ENCODE measurements at regions not wholly inside any gene's neighbourhood (a gene's known extent, or its start where the extent isn't known, plus 50 kb on each side); places are given as distances from the start of the nearest gene placed in this dataset.

DNA sequence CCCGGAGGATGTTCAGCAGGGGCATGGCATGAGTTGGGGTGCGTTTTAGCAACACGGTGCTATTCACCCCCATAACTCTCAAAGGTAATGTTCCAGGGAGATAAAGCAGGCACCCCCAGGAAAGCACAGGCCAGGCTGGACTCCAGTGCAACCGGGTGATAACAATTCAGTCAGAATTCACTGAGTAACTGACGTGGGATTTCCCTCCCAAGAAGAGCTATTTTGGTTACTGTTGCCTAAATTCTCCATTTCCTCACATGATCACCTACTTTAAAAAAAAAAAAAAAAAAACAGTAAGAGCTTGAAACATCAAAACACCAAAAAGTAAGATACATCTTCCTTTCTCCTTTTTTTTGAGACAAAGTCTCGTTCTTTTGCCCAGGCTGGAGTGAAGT is 137.6 kb upstream of the WWC1 start:
- Histone ChIP-seq H3K27me3 (ENCODE audit: insufficient read depth, low read length) (no peaks in the 10 kb centered on the region), H3K36me3 (ENCODE audit: insufficient read depth, low read length) (no peaks in the 10 kb centered on the region), H3K4me1 (ENCODE audit: insufficient read depth, low read length) (no peaks in the 10 kb centered on the region), H3K9me3 (ENCODE audit: control insufficient read depth in 1 of 2, low read length in 2 of 2) (no peaks in the 10 kb centered on the region), H3K27ac (ENCODE audit: low read depth, low read length) (no peak overlapping the region), H3K4me3 (ENCODE audit: low read length in 2 of 2) (no peak overlapping the region)
- no peaks in the 10 kb centered on the region for H3K4me1 Mint-ChIP-seq
- intact Hi-C loops (cut with micrococcal nuclease), result no loop called here
- POLR2A ChIA-PET (ENCODE audit: partially characterized antibody), result no interaction called here
- H3K9me3 Mint-ChIP-seq, result no peaks in the 10 kb centered on the region
- no peak overlapping the region for H3K4me3 Mint-ChIP-seq
- H3K27ac Mint-ChIP-seq, result no peak overlapping the region
- DNase-seq, result no peak
- no peaks in the 10 kb centered on the region for H3K36me3 Mint-ChIP-seq
- H3K27me3 Mint-ChIP-seq, result peaks cover 12 to 15% of the 10 kb centered on the region in 2 donors
- CTCF ChIA-PET (ENCODE audit: partially characterized antibody), result interaction anchor here (1.0 kb wide), 1 partner anchor 66 kb away, joined by 3 read pairs; no protein-coding TSS in a partner anchor

DNA sequence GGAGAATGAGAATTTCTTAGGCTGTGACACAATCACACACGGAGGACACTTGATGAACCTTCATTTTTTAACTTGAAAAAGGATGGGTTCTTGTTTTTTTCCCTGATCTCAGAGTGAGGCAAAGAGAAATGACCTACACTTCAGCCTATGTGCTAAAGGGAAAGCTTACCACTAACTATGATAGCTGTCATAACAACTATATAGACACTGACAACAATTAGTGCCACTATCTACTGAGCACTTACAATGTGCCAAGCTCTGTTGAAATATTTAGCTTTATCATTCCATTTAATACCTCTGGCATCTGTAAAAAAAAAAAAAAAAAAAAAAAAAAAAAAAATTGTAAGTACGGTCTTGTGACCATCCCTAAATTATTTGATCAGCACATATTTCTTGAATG is 135.9 kb upstream of the WWC1 start:
- Histone ChIP-seq H3K27ac (ENCODE audit: low read depth, low read length) (no peak overlapping the region), H3K36me3 (ENCODE audit: insufficient read depth, low read length) (no peaks in the 10 kb centered on the region), H3K9me3 (ENCODE audit: control insufficient read depth in 1 of 2, low read length in 2 of 2) (no peaks in the 10 kb centered on the region), H3K4me3 (ENCODE audit: low read length in 2 of 2) (no peak overlapping the region), H3K4me1 (ENCODE audit: insufficient read depth, low read length) (no peaks in the 10 kb centered on the region), H3K27me3 (ENCODE audit: insufficient read depth, low read length) (no peaks in the 10 kb centered on the region)
- ChIA-PET POLR2A (ENCODE audit: partially characterized antibody) (no interaction called here), CTCF (ENCODE audit: partially characterized antibody) (interaction anchor here (1.1 kb wide), 1 partner anchor 64 kb away, joined by 3 read pairs; no protein-coding TSS in a partner anchor)
- no peaks in the 10 kb centered on the region for H3K9me3 Mint-ChIP-seq
- H3K4me3 Mint-ChIP-seq, result no peak overlapping the region
- DNase-seq, result no peak
- no peaks in the 10 kb centered on the region for H3K4me1 Mint-ChIP-seq
- H3K27me3 Mint-ChIP-seq, result peaks cover 8 to 9% of the 10 kb centered on the region in 2 donors
- intact Hi-C loops (cut with micrococcal nuclease), result no loop called here
- no peaks in the 10 kb centered on the region for H3K36me3 Mint-ChIP-seq
- H3K27ac Mint-ChIP-seq, result no peak overlapping the region

DNA sequence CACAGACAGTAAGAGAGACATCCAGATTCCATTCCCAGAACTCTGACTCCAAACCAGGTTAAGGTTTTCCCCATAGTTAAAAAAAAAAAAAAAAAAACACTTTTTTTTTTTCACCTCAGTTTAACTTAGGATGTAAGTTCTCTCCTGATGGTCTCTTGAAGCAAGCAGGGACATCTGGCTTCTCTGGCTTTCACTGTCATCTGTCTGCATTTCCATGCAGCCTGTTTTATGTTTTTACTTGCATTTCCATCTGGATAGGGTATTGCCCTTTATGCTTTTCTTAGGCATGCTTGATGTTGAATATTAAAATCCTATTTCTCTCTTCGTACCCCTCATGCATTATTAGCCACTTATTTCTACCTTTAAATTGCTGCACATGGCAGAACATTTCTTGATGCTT is 135.3 kb upstream of the WWC1 start:
- ChIA-PET POLR2A (ENCODE audit: partially characterized antibody) (no interaction called here), CTCF (ENCODE audit: partially characterized antibody) (no interaction called here)
- no peak overlapping the region for H3K27ac Mint-ChIP-seq
- peaks cover 5% of the 10 kb centered on the region in 2 donors for H3K27me3 Mint-ChIP-seq
- Histone ChIP-seq H3K36me3 (ENCODE audit: insufficient read depth, low read length) (no peaks in the 10 kb centered on the region), H3K4me1 (ENCODE audit: insufficient read depth, low read length) (no peaks in the 10 kb centered on the region), H3K27me3 (ENCODE audit: insufficient read depth, low read length) (no peaks in the 10 kb centered on the region), H3K4me3 (ENCODE audit: low read length in 2 of 2) (no peak overlapping the region), H3K9me3 (ENCODE audit: control insufficient read depth in 1 of 2, low read length in 2 of 2) (no peaks in the 10 kb centered on the region), H3K27ac (ENCODE audit: low read depth, low read length) (no peak overlapping the region)
- H3K4me3 Mint-ChIP-seq, result no peak overlapping the region
- H3K36me3 Mint-ChIP-seq, result no peaks in the 10 kb centered on the region
- intact Hi-C loops (cut with micrococcal nuclease), result no loop called here
- DNase-seq, result no peak
- H3K4me1 Mint-ChIP-seq, result no peaks in the 10 kb centered on the region
- H3K9me3 Mint-ChIP-seq, result no peaks in the 10 kb centered on the region

DNA sequence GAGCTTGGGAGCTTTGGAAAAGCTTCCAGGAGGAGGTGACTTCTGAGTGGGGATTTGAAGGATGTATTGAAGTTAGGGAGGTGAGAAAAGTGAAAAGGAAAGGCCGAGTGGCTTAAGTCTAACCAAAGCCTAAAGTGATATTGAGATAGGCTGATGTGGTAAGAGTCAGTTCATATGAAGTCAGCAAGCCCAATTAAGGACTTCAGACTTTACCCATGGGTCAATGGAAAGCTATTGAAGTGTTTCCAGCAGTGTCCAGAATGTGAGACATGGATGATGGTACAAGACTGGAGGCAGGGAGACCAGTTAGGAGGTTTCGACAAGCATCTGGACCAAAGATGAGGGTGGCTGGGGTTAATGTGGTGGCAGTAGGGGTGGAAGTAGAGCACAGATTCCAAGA is 134.3 kb upstream of the WWC1 start:
- H3K27ac ChIP-seq (ENCODE audit: low read depth, low read length), result no peak overlapping the region
- Mint-ChIP-seq H3K4me1 (no peaks in the 10 kb centered on the region), H3K36me3 (no peaks in the 10 kb centered on the region), H3K4me3 (no peak overlapping the region), H3K27ac (no peak overlapping the region), H3K27me3 (peaks cover 0 to 5% of the 10 kb centered on the region in 2 donors), H3K9me3 (no peaks in the 10 kb centered on the region)
- H3K4me3 ChIP-seq (ENCODE audit: low read length in 2 of 2), result no peak overlapping the region
- intact Hi-C loops (cut with micrococcal nuclease), result no loop called here
- ChIA-PET POLR2A (ENCODE audit: partially characterized antibody) (no interaction called here), CTCF (ENCODE audit: partially characterized antibody) (no interaction called here)
- DNase-seq, result no peak
- no peaks in the 10 kb centered on the region for H3K36me3 ChIP-seq (ENCODE audit: insufficient read depth, low read length)
- no peaks in the 10 kb centered on the region for H3K4me1 ChIP-seq (ENCODE audit: insufficient read depth, low read length)
- no peaks in the 10 kb centered on the region for H3K9me3 ChIP-seq (ENCODE audit: control insufficient read depth in 1 of 2, low read length in 2 of 2)
- H3K27me3 ChIP-seq (ENCODE audit: insufficient read depth, low read length), result no peaks in the 10 kb centered on the region

DNA sequence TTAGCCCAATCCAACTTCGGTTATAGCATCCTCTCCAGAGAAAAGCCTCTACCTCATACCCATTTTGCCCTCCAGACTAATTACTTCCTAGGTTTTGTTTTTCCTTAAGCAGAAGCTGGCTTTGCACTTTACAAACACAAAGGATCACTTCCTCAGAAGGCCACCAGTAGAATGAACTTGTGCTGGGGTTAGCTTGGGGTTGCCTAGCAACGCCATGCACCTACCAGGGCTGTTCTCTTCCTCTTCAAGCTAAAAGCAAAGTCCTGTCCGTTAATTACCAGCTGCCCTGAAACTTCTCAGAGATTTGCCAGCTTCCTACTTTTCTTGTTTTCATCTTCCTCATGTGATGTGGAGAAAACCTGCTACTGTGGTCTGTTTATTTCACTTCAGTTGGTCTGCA is 132.0 kb upstream of the WWC1 start:
- Mint-ChIP-seq H3K4me3 (no peak overlapping the region), H3K36me3 (no peaks in the 10 kb centered on the region), H3K9me3 (no peaks in the 10 kb centered on the region), H3K27ac (no peak overlapping the region), H3K4me1 (no peaks in the 10 kb centered on the region), H3K27me3 (peaks cover 0 to 6% of the 10 kb centered on the region in 2 donors)
- intact Hi-C loops (cut with micrococcal nuclease), result no loop called here
- H3K27ac ChIP-seq (ENCODE audit: low read depth, low read length), result no peak overlapping the region
- no peaks in the 10 kb centered on the region for H3K27me3 ChIP-seq (ENCODE audit: insufficient read depth, low read length)
- ChIA-PET POLR2A (ENCODE audit: partially characterized antibody) (no interaction called here), CTCF (ENCODE audit: partially characterized antibody) (no interaction called here)
- no peaks in the 10 kb centered on the region for H3K4me1 ChIP-seq (ENCODE audit: insufficient read depth, low read length)
- no peaks in the 10 kb centered on the region for H3K9me3 ChIP-seq (ENCODE audit: control insufficient read depth in 1 of 2, low read length in 2 of 2)
- H3K36me3 ChIP-seq (ENCODE audit: insufficient read depth, low read length), result no peaks in the 10 kb centered on the region
- DNase-seq, result no peak
- no peak overlapping the region for H3K4me3 ChIP-seq (ENCODE audit: low read length in 2 of 2)

DNA sequence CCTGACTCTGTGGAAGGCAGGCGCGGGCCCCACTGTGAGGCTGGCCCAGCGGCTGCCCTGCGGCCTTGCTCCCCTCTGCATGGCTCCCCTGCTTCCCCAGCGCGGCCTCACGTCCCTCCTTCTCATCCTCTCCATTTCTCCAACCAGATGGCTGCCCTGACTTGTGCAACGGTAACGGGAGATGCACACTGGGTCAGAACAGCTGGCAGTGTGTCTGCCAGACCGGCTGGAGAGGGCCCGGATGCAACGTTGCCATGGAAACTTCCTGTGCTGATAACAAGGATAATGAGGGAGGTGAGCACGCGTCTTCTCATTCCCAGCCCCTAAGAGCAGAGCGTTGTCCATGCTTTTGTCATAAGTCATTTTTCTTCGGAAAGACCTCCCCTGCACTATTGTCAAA is 129.0 kb upstream of the WWC1 start:
- POLR2A ChIA-PET (ENCODE audit: partially characterized antibody), result no interaction called here
- Histone ChIP-seq H3K4me1 (ENCODE audit: insufficient read depth, low read length) (peaks cover 8% of the 10 kb centered on the region), H3K27ac (ENCODE audit: low read depth, low read length) (no peak overlapping the region), H3K4me3 (ENCODE audit: low read length in 2 of 2) (no peak overlapping the region), H3K36me3 (ENCODE audit: insufficient read depth, low read length) (no peaks in the 10 kb centered on the region), H3K9me3 (ENCODE audit: control insufficient read depth in 1 of 2, low read length in 2 of 2) (no peaks in the 10 kb centered on the region), H3K27me3 (ENCODE audit: insufficient read depth, low read length) (no peaks in the 10 kb centered on the region)
- CTCF ChIA-PET (ENCODE audit: partially characterized antibody), result no interaction called here
- Mint-ChIP-seq H3K27ac (no peak overlapping the region), H3K27me3 (peaks cover 0 to 4% of the 10 kb centered on the region in 2 donors), H3K4me1 (peaks cover 0 to 18% (median 8%) of the 10 kb centered on the region in 4 donors), H3K4me3 (no peak overlapping the region), H3K36me3 (no peaks in the 10 kb centered on the region), H3K9me3 (no peaks in the 10 kb centered on the region)
- no peak for DNase-seq
- intact Hi-C loops (cut with micrococcal nuclease), result no loop called here

DNA sequence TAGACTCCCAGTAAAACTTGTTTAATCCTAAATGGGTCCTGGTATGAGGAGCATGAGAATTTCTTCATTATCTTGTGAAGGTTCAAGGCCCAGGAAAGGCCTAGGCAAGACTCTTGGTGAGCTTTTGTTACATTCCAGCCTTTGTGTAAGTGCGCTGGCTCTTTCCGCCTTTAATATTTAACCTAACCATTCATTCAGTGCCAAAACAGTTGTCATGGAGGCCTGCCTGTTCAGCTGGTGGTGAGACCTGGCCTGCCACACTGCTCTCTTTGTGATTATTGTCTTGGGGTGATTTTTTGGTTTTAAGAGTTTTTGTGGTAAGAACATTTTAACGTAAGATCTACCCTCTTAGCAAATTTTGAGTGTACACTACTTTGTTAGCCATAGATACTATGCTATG is 127.5 kb upstream of the WWC1 start:
- Mint-ChIP-seq H3K4me3 (no peak overlapping the region), H3K27me3 (peaks cover 0 to 2% of the 10 kb centered on the region in 2 donors), H3K36me3 (no peaks in the 10 kb centered on the region), H3K27ac (no peak overlapping the region), H3K4me1 (peaks cover 0 to 19% (median 8%) of the 10 kb centered on the region in 4 donors), H3K9me3 (no peaks in the 10 kb centered on the region)
- Histone ChIP-seq H3K4me1 (ENCODE audit: insufficient read depth, low read length) (peaks cover 8% of the 10 kb centered on the region), H3K4me3 (ENCODE audit: low read length in 2 of 2) (no peak overlapping the region), H3K36me3 (ENCODE audit: insufficient read depth, low read length) (no peaks in the 10 kb centered on the region), H3K9me3 (ENCODE audit: control insufficient read depth in 1 of 2, low read length in 2 of 2) (no peaks in the 10 kb centered on the region), H3K27ac (ENCODE audit: low read depth, low read length) (no peak overlapping the region), H3K27me3 (ENCODE audit: insufficient read depth, low read length) (no peaks in the 10 kb centered on the region)
- no peak for DNase-seq
- intact Hi-C loops (cut with micrococcal nuclease), result no loop called here
- POLR2A ChIA-PET (ENCODE audit: partially characterized antibody), result no interaction called here
- CTCF ChIA-PET (ENCODE audit: partially characterized antibody), result no interaction called here

DNA sequence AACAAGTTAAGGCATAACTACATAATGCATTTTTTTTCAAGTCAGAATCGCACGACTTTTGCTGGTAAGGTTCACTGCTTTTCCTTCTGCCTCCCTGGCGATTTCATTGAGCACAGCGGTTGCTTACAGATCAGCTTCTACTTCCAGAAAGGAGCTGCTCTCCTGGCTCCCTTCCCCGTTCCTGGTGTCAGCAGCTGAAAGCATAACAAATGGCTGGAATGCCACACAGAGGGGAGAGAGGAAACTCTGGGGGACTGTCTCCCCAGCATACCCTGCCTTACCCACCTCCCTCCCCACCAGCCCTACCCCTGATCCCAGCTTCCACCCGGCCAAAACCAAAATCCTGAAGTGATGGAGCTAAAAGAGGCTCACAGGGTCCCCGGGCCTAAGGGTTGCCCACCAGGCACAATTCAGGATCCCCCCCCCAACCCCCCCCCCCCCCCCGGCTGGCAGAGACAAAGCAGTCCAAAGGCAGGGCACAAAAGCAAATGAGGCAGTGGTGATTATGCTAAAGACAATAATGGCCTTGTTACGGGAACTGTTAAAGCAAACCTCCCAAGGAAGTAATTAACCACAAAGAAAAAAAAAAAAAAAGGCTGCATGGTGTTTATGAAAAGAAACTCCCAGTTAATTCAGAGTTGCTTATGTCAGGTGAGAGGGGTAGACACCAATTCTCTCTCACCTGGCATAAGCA is 126.1 kb upstream of the WWC1 start:
- Histone ChIP-seq H3K9me3 (ENCODE audit: control insufficient read depth in 1 of 2, low read length in 2 of 2) (no peaks in the 10 kb centered on the region), H3K4me3 (ENCODE audit: low read length in 2 of 2) (no peak overlapping the region), H3K27me3 (ENCODE audit: insufficient read depth, low read length) (no peaks in the 10 kb centered on the region), H3K27ac (ENCODE audit: low read depth, low read length) (no peak overlapping the region), H3K4me1 (ENCODE audit: insufficient read depth, low read length) (peaks cover 8% of the 10 kb centered on the region), H3K36me3 (ENCODE audit: insufficient read depth, low read length) (no peaks in the 10 kb centered on the region)
- POLR2A ChIA-PET (ENCODE audit: partially characterized antibody), result no interaction called here
- H3K9me3 Mint-ChIP-seq, result no peaks in the 10 kb centered on the region
- CTCF ChIA-PET (ENCODE audit: partially characterized antibody), result no interaction called here
- intact Hi-C loops (cut with micrococcal nuclease), result no loop called here
- peaks cover 2 to 4% of the 10 kb centered on the region in 2 donors for H3K27me3 Mint-ChIP-seq
- H3K36me3 Mint-ChIP-seq, result no peaks in the 10 kb centered on the region
- no peak overlapping the region for H3K4me3 Mint-ChIP-seq
- peak overlapping the region in 1 of 7 donors; percentile 31 for H3K27ac Mint-ChIP-seq
- DNase-seq, result no peak
- peaks cover 0 to 19% (median 8%) of the 10 kb centered on the region in 4 donors for H3K4me1 Mint-ChIP-seq

Data from CD4-positive, alpha-beta memory T cell (primary cell).